CD4-positive, alpha-beta T cell treated with Interleukin-17A for 1 hour (primary cell): ENCODE measurements at regions not wholly inside any gene's neighbourhood (a gene's known extent, or its start where the extent isn't known, plus 50 kb on each side); places are given as distances from the start of the nearest gene placed in this dataset.
"Not testable (repeated sequence)": the region's sequence is repeated elsewhere in the genome, so short reads cannot be mapped to it uniquely, and the experiment has no call there.

Experiments used
- DNase-seq: peaks from one replicate; pipeline ENCODE4 v3.0.0-alpha.2; 2020

DNA sequence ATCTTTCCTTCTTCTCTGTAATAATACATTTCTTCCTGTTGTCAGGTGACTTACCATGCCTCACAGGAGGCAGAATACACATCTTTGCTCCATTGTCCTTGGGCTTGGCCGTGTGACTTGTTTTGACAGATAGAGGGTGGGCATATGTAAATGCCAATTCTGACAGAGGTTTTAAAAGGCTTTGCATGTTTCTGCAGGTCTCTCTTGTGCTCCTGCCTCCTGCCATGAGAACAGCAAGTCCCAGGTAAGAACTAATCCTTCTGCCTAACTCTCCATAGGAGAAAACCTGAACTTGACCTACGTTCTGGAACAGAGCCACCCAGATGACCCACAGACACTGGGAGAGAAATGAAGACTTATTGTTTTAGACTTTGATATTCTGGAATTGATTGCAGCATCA is 88.7 kb upstream of the TNFSF11 start:
- no peak for DNase-seq

DNA sequence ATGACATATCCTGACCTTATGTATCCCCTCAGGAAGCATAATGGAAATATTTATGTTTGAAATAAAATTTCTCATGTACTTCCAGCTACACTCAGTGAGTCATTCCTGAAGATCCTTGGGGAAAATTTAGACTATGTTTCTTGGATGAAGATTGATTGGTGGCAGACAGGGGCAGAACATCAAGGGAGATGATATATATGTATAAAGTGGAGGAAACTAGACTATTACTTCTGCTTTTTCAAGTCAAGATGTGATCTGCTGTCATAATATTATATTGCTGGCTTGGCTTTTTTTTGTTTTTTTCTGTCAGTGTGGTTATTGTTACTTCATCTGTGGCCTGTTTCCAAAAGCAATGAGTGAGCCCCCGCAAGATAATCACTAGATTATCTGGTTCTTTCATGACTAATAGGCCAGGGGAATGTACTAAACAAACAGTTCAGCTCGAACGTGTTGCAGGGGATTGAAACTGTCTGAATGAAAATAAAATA is 87.2 kb upstream of the TNFSF11 start:
- DNase-seq, result no peak

GRCh38 chr13:42487221-42487620 is 86.7 kb upstream of the TNFSF11 start:
- DNase-seq, result no peak

- no peak for DNase-seq
Measured at GRCh38 chr13:42490676-42491075, 83.3 kb upstream of the TNFSF11 start.

DNA sequence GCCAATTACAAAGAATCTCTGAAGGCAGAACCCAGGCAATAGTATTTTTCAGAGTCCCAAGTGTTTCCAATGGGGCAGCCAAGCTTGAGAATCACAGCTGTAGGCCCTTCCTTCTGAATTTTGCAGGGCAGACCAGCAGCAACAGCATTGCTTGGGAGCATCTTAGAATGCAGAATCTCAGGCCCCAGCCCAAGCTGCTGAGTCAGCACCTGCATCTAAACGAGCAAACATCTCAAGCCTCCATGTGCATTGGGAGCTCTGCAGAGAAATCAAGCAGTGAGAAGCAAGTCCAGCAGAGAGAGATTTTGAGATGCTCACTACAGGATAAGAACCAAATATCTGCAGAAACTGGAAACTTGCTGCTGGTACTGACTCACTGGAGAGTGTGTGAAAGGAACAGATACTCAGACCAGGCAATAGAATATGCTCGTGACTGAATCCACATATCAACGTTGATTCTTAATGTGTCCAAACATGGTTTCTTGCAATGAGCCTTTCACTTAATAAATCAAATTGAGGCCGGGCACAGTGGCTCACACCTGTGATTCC is 81.5 kb upstream of the TNFSF11 start:
- no peak for DNase-seq

DNA sequence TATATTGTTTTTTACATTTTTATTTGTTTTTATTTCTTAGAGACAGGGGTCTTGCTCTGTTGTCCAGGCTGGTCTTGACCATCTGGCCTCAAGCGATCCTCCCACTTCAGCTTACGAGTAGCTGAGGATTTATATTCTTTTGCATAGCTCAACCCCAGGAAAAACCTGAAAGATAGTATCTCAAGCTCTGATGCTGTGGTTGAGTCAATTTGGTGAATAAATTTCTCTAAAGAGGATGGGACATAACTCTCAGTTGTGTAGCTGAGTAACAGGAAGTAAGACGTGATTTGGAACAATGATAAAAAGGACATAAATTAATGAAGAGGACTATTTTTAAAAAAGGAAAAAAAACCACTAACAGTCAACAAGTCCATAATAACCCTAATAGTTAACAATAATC is 79.8 kb upstream of the TNFSF11 start:
- DNase-seq, result no peak

DNA sequence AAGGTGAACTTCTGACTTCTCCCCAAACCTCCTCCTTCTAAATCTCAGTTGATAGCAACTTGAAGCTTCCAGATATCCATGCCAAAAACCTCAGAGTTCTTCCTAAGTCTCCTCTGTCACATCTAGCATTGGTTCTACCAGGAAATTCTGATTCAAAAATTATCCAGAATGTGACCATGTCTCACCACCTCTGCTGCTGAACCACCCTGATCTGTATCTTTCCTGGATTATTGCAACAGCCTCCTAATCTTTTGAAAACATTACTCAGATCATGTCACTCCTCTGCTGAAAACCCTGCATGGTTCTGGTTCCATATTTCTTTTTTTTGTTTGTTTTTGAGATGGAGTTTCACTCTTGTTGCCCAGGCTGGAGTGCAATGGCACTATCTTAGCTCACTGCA is 78.7 kb upstream of the TNFSF11 start:
- DNase-seq, result no peak

- no peak for DNase-seq
Measured at GRCh38 chr13:42495751-42496150, 78.2 kb upstream of the TNFSF11 start.

GRCh38 chr13:42496926-42497554 is 76.9 kb upstream of the TNFSF11 start:
- not testable (repeated sequence) for DNase-seq

GRCh38 chr13:42497798-42498197 is 76.2 kb upstream of the TNFSF11 start:
- no peak for DNase-seq

DNA sequence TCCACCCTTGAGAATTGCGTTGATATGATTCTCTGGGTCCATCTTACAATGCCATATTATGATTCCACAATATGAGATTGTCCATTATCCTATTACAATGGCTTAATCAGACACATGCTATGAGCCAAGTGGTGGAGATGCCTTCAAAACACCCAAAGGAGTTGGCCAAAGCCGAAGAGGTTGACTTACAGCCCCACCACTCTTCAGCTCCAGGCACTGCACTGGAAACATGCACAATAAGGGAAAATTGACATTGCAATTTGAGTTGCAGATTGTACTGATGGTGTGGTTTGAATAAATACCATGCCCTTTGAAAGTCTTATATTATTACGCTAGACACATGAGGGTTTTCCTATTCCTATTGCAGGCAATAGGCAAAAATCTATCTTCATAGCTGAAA is 75.4 kb upstream of the TNFSF11 start:
- no peak for DNase-seq
